SK-N-SH treated with all-trans-retinoic acid at 6 μM for 48 hours (cell line): ENCODE measurements at regions not wholly inside any gene's neighbourhood (a gene's known extent, or its start where the extent isn't known, plus 50 kb on each side); places are given as distances from the start of the nearest gene placed in this dataset.

ENCODE experiments used
- ATAC-seq: fragments of 200-7000 bp; cut with Tn5 transposase; 3 replicates; pipeline ENCODE4 v1.9.1; 2020; ENCODE audit warnings: mild to moderate bottlenecking, moderate library complexity
- ARNTL ChIP-seq: fragments of 450-650 bp; formaldehyde crosslinking; IDR thresholded peaks from 2 replicates; pipeline ENCODE4 v1.5.0; 2020; ENCODE audit warnings: low read depth, mild to moderate bottlenecking, moderate library complexity, borderline replicate concordance
- CREB5 ChIP-seq: fragments of 250-450 bp; sonication (Bioruptor Pico); IDR thresholded peaks from 2 replicates; pipeline ENCODE4 v1.5.1; 2020; ENCODE audit warnings: low read depth, mild to moderate bottlenecking, moderate library complexity
- CSDC2 ChIP-seq: fragments of 250-450 bp; sonication (Bioruptor Pico); IDR thresholded peaks from 2 replicates; pipeline ENCODE4 v1.5.0; 2020; ENCODE audit warnings: mild to moderate bottlenecking, moderate library complexity
- ESRRG ChIP-seq: fragments of 250-450 bp; sonication (Bioruptor Pico); IDR thresholded peaks from 2 replicates; pipeline ENCODE4 v1.6.1; 2021; ENCODE audit warnings: mild to moderate bottlenecking
- ISL1 ChIP-seq: fragments of 250-450 bp; sonication (Bioruptor Pico); IDR thresholded peaks from 2 replicates; pipeline ENCODE4 v2.1.2; 2022; ENCODE audit warnings: mild to moderate bottlenecking, moderate library complexity
- PATZ1 ChIP-seq: fragments of 250-450 bp; sonication (Bioruptor Pico); IDR thresholded peaks from 2 replicates; pipeline ENCODE4 v1.8.0; 2020; ENCODE audit warnings: mild to moderate bottlenecking, moderate library complexity, borderline replicate concordance
- PPARA ChIP-seq: fragments of 250-450 bp; sonication (Bioruptor Pico); IDR thresholded peaks from 2 replicates; pipeline ENCODE4 v1.5.0; 2020; ENCODE audit warnings: mild to moderate bottlenecking, borderline replicate concordance
- RARB ChIP-seq: fragments of 250-450 bp; sonication (Bioruptor Pico); IDR thresholded peaks from 2 replicates; pipeline ENCODE4 v1.8.0; 2021; ENCODE audit warnings: mild to moderate bottlenecking, moderate library complexity
- SNAI2 ChIP-seq: fragments of 250-450 bp; sonication (Bioruptor Pico); IDR thresholded peaks from 2 replicates; pipeline ENCODE4 v1.5.0; 2020; ENCODE audit warnings: mild to moderate bottlenecking, moderate library complexity
- TCF4 ChIP-seq: fragments of 250-450 bp; sonication (Bioruptor Pico); IDR thresholded peaks from 2 replicates; pipeline ENCODE4 v1.8.0; 2021; ENCODE audit warnings: mild to moderate bottlenecking, moderate library complexity, borderline replicate concordance
- TOX ChIP-seq: fragments of 250-450 bp; sonication (Bioruptor Pico); IDR thresholded peaks from 2 replicates; pipeline ENCODE4 v1.8.0; 2021; ENCODE audit warnings: mild to moderate bottlenecking, moderate library complexity, borderline replicate concordance
- ZFP3 ChIP-seq: fragments of 250-450 bp; sonication (Bioruptor Pico); IDR thresholded peaks from 2 replicates; pipeline ENCODE4 v1.5.0; 2020; ENCODE audit warnings: mild to moderate bottlenecking, moderate library complexity
- ZFP30 ChIP-seq: fragments of 450-650 bp; formaldehyde crosslinking; IDR thresholded peaks from 2 replicates; pipeline ENCODE4 v1.5.0; 2022; ENCODE audit warnings: mild to moderate bottlenecking, moderate library complexity
- ZNF565 ChIP-seq: fragments of 450-650 bp; formaldehyde crosslinking; conservative IDR thresholded peaks from 2 replicates; pipeline ENCODE4 v1.5.0; 2020; ENCODE audit warnings: low read depth, mild to moderate bottlenecking, moderate library complexity
- ZNF70 ChIP-seq: fragments of 450-650 bp; formaldehyde crosslinking; IDR thresholded peaks from 2 replicates; pipeline ENCODE4 v1.5.0; 2020; ENCODE audit warnings: mild to moderate bottlenecking, moderate library complexity
- ZNF8 ChIP-seq: fragments of 450-650 bp; formaldehyde crosslinking; IDR thresholded peaks from 2 replicates; pipeline ENCODE4 v1.5.0; 2020; ENCODE audit warnings: mild to moderate bottlenecking, moderate library complexity
- TF ChIP-seq, protein P1 (sequence below): fragments of 250-450 bp; sonication (Bioruptor Pico); IDR thresholded peaks from 2 replicates; pipeline ENCODE4 v1.5.1; 2021; ENCODE audit warnings: mild to moderate bottlenecking, moderate library complexity

- TF ChIP-seq TOX (CRISPR knock-in tag): no peak
- TF ChIP-seq PATZ1 (CRISPR knock-in tag): no peak
- no peak for TF ChIP-seq ZFP30 (CRISPR knock-in tag)
- TF ChIP-seq RARB (CRISPR knock-in tag): no peak
- TF ChIP-seq ZNF70: no peak
Observed at GRCh38 chr13:76016799-76017400, 380.8 kb downstream of the LMO7 start (continued).

DNA sequence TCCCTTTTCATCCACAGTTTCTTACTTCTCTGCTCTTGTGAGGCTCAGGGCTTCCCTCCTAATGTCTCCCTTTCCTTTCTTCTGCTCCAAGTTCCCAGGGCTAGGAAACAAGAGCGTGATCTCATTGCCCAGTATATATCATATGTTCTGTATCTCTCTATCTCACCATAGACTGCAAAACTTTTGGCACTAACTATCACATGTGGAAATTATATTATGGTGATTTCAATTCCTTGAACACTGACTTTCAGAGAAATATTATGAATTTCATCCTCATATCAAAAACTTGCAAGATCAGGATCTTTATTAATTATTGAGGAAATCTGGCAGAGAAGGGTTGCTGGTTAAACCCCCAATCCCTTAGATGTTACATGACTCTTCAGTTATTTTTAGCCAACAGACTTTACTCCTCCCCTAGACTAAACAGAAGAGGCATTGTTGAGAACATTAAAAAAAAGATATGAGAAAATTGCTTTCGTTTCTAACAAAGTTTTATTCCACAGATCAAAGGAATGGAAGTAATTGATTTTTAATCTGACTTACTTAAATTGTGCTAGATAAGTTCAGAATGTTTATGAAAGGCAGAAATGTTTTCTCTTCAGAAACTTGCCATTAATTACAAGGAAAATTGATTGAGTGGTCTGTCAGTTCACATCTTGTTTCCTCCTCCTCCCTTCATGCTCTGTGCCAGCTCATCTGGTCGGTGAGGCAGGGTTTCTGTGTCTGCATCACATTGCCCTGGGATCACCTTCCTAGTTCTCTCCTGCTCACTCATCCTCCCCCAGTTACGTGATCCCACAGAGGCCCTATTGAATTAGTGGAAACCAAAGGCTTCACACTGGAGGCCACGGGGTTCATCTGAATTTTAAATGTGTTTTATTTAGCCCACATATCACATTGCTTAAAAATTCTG lies 378.5 kb downstream of the LMO7 start:
- peak; percentile 56 for ATAC-seq
- TF ChIP-seq ESRRG (CRISPR knock-in tag) (no peak), ISL1 (CRISPR knock-in tag) (peak; percentile 56)

- peak; percentile 59 for ATAC-seq
- TF ChIP-seq ISL1 (CRISPR knock-in tag) (peak; percentile 68), TOX (CRISPR knock-in tag) (no peak), ARNTL (no peak), CSDC2 (CRISPR knock-in tag) (no peak)
Observed at GRCh38 chr13:76012091-76012721, 376.1 kb downstream of the LMO7 start.

DNA sequence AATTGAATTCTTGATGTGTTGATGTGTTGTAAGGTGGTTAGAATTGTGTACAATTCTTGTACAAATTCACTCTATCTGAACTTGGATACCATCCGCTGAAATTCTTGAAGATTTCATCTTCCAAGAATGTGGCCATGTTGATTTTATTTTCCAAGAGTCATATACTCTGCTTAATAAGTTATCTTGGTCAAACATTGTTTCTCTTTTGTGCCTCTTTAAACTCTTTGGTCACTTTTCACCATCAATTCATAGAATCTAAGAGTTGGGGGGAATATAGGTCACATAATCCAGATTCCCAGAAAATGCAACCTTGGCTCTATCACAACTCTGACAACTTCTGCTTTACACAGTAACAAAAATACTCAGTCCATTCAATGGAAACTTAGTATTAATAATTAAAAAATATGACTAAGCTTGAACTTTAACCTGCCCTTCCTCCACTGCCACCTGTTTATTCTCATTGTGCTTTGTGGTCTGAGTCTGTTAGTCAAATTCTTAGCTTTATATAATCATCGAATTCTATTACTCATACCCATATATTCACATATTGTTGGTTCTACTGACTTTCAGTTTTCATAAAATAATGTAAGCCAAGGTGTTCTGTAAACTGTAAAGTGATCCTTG lies 373.2 kb downstream of the LMO7 start:
- ATAC-seq: no peak
- TF ChIP-seq RARB (CRISPR knock-in tag) (no peak), ISL1 (CRISPR knock-in tag) (peak; percentile 48)

DNA sequence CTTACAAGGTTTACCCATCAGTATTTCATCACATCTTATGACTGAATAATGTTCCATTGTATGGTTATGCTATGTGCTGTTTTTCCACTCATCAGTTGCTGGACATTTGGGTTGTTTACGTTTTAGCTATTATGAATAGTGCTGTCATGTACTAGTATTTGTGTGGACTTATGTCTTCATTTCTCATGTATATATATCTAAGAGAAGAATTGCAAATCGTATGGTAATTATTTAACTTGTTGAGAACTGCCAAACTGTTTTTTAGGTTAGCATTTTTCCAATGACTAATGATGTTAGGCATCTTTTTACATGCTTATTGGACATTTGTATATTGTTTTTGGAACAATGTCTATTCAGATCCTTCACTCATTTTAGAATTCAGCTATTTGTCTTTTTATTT lies 368.3 kb downstream of the LMO7 start:
- TF ChIP-seq ARNTL: no peak
- no peak for TF ChIP-seq PPARA
- no peak for TF ChIP-seq ZFP3 (CRISPR knock-in tag)
- no peak for TF ChIP-seq CREB5
- TF ChIP-seq, protein P1, sequence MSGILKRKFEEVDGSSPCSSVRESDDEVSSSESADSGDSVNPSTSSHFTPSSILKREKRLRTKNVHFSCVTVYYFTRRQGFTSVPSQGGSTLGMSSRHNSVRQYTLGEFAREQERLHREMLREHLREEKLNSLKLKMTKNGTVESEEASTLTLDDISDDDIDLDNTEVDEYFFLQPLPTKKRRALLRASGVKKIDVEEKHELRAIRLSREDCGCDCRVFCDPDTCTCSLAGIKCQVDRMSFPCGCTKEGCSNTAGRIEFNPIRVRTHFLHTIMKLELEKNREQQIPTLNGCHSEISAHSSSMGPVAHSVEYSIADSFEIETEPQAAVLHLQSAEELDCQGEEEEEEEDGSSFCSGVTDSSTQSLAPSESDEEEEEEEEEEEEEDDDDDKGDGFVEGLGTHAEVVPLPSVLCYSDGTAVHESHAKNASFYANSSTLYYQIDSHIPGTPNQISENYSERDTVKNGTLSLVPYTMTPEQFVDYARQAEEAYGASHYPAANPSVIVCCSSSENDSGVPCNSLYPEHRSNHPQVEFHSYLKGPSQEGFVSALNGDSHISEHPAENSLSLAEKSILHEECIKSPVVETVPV (CRISPR knock-in tag): no peak

GRCh38 chr13:76000131-76000530 lies 364.0 kb downstream of the LMO7 start:
- no peak for TF ChIP-seq SNAI2 (CRISPR knock-in tag)
- TF ChIP-seq ZNF8 (CRISPR knock-in tag): no peak
- TF ChIP-seq, all 23 proteins: peak for 0
- ATAC-seq: no peak

More for the DNA sequence above, 368.3 kb downstream of the LMO7 start:
- ATAC-seq: no peak

- no peak for ATAC-seq
Observed at GRCh38 chr13:75996582-75996981, 360.5 kb downstream of the LMO7 start.

More at GRCh38 chr13:75996582-75996981, 360.5 kb downstream of the LMO7 start:
- TF ChIP-seq ZFP3 (CRISPR knock-in tag) (no peak), RARB (CRISPR knock-in tag) (no peak), ZNF70 (no peak), TCF4 (CRISPR knock-in tag) (no peak), ZNF565 (no peak)
